Peyer's patch (tissue), 4 donors: ENCODE measurements at regions not wholly inside any gene's neighbourhood (a gene's known extent, or its start where the extent isn't known, plus 50 kb on each side); places are given as distances from the start of the nearest gene placed in this dataset.

ENCODE experiments used
- POLR2A ChIP-seq, 2 donors: fragments of 450-650 bp; IDR thresholded peaks; one replicate each; pipeline ENCODE4 v1.5.1; 2017; ENCODE audit warnings: antibody characterized with exemption in 2 of 2, mild to moderate bottlenecking in 2 of 2, moderate library complexity in 2 of 2
- TF ChIP-seq, protein P1 (sequence below), 6 experiments: fragments of 450-650 bp in 4 of 6; fragments of 200-600 bp in 2 of 6; sonication (generic) in 1 of 6; IDR thresholded peaks; one replicate each; pipeline ENCODE4 v1.5.1; 2017 to 2019; ENCODE audit warnings: antibody characterized with exemption in 6 of 6, mild to moderate bottlenecking in 3 of 6, moderate library complexity in 1 of 6

DNA sequence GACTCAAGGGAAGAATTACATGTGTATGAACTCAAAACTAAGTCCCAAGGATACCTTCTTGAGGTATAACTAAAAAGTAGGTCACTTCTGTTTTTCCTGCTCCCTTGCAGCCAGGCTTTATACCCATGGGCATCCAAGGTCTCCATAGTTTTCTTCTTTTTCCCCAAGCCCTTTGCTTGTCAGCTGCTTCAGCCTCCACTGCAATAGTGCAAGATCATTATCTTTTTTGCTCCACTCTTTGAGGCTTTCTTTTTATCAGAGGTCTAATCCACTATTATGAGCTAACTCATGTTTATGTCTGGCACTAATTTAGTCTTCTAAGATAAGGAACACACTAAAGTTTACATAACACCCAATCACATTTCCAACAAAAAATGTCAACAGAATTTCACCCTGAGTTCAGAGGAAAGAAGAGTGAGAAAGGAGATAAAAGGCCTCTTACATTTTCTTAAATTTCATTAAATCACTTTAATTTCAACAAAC is 121.2 kb upstream of the LSAMP start:
- TF ChIP-seq, protein P1, sequence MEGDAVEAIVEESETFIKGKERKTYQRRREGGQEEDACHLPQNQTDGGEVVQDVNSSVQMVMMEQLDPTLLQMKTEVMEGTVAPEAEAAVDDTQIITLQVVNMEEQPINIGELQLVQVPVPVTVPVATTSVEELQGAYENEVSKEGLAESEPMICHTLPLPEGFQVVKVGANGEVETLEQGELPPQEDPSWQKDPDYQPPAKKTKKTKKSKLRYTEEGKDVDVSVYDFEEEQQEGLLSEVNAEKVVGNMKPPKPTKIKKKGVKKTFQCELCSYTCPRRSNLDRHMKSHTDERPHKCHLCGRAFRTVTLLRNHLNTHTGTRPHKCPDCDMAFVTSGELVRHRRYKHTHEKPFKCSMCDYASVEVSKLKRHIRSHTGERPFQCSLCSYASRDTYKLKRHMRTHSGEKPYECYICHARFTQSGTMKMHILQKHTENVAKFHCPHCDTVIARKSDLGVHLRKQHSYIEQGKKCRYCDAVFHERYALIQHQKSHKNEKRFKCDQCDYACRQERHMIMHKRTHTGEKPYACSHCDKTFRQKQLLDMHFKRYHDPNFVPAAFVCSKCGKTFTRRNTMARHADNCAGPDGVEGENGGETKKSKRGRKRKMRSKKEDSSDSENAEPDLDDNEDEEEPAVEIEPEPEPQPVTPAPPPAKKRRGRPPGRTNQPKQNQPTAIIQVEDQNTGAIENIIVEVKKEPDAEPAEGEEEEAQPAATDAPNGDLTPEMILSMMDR (IDR thresholded peaks at IDR 0.05), result no peak
- TF ChIP-seq POLR2A (IDR thresholded peaks at IDR 0.05), result no peak
